OCI-LY3 (cell line): ENCODE measurements at regions not wholly inside any gene's neighbourhood (a gene's known extent, or its start where the extent isn't known, plus 50 kb on each side); places are given as distances from the start of the nearest gene placed in this dataset.

Source experiments
- H2AFZ ChIP-seq: fragments of 200-600, 300-600 bp; shearing (Covaris generic); 2 replicates; pipeline ENCODE4 v1.6.0; 2014; ENCODE audit warnings: antibody characterized with exemption, low read depth, low read length
- H3K27ac ChIP-seq: fragments of 200-600, 300-600 bp; sonication (generic); 2 replicates; pipeline ENCODE4 v1.5.1; 2014; ENCODE audit warnings: mild to moderate bottlenecking, low read length, moderate library complexity, mixed read lengths
- H3K27me3 ChIP-seq: fragments of 200-600, 300-600 bp; sonication (generic); 2 replicates; pipeline ENCODE4 v1.6.1; 2014; ENCODE audit warnings: low read depth, low read length, mixed read lengths
- H3K36me3 ChIP-seq: fragments of 200-600, 300-600 bp; sonication (generic); replicated peaks from 2 replicates; pipeline ENCODE3; 2014; ENCODE audit warnings: low read depth, low read length, mixed read lengths
- H3K4me1 ChIP-seq: fragments of 300-600, 200-600 bp; sonication (generic); 2 replicates; pipeline ENCODE4 v1.6.1; 2014; ENCODE audit warnings: low read length, mixed read lengths
- H3K4me2 ChIP-seq: fragments of 200-600, 300-600 bp; sonication (generic); 2 replicates; pipeline ENCODE4 v1.6.1; 2014; ENCODE audit warnings: low read length, mixed read lengths
- H3K4me3 ChIP-seq: fragments of 300-600, 200-600 bp; sonication (generic); 2 replicates; pipeline ENCODE4 v1.5.1; 2014; ENCODE audit warnings: antibody characterized with exemption, mild to moderate bottlenecking, low read length, moderate library complexity
- H3K79me2 ChIP-seq: fragments of 300-600, 200-600 bp; shearing (Covaris generic); 2 replicates; pipeline ENCODE4 v1.6.1; 2014; ENCODE audit warnings: mild to moderate bottlenecking, low read length, mixed read lengths
- H3K9ac ChIP-seq: fragments of 300-600, 200-600 bp; shearing (Covaris generic); 2 replicates; pipeline ENCODE4 v1.6.0; 2014; ENCODE audit warnings: mild to moderate bottlenecking, low read length, moderate library complexity
- H3K9me3 ChIP-seq: fragments of 200-600, 300-600 bp; shearing (Covaris generic); 2 replicates; pipeline ENCODE4 v1.6.1; 2014; ENCODE audit warnings: low read length, mixed read lengths; ENCODE audit not compliant: insufficient read depth
- H4K20me1 ChIP-seq: fragments of 200-600, 300-600 bp; sonication (generic); 2 replicates; pipeline ENCODE4 v1.6.1; 2016; ENCODE audit warnings: low read length, mixed read lengths; ENCODE audit not compliant: insufficient read depth
- EZH2phosphoT487 ChIP-seq: fragments of 200-600 bp; shearing (Covaris generic); IDR thresholded peaks from 2 replicates; pipeline ENCODE4 v1.6.1; 2018; ENCODE audit warnings: antibody characterized with exemption, mixed run types, low read depth
- TF ChIP-seq, protein P1 (sequence below): fragments of 200-600, 300-600 bp; sonication (generic); IDR thresholded peaks from 2 replicates; pipeline ENCODE4 v1.5.1; 2014; ENCODE audit warnings: antibody characterized with exemption, low read length, low read depth

DNA sequence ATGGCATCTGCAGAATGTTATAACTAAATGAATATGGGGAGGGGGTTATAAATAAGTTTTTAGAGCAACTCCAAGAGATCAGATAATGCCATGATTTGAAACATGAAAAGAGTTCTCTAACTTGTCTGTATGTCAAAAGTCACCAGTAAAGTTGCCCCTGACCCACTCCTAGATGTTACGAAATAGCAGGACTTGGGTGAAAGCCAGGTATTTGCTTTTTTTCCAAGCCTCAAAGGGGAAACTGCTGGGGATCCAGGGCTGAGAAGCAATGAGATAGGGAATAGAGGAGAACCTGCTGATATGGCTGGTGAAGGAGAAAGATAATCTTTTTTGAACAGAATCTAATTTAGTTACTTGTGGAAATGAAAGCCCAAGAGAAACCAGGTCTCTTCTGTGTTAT is 191.5 kb upstream of the CDH20 start:
- no peaks in the 10 kb centered on the region for H3K36me3 ChIP-seq
- no peak for TF ChIP-seq EZH2phosphoT487
- no peak overlapping the region for H3K4me3 ChIP-seq
- H3K79me2 ChIP-seq: no peaks in the 10 kb centered on the region
- no peak overlapping the region for H2AFZ ChIP-seq
- no peaks in the 10 kb centered on the region for H3K27me3 ChIP-seq
- no peaks in the 10 kb centered on the region for H4K20me1 ChIP-seq
- no peak overlapping the region for H3K4me2 ChIP-seq
- H3K9ac ChIP-seq: no peak overlapping the region
- H3K27ac ChIP-seq: no peak overlapping the region
- peaks cover 9% of the 10 kb centered on the region; the same call in 1 of the 2 replicates for H3K9me3 ChIP-seq
- H3K4me1 ChIP-seq: no peaks in the 10 kb centered on the region

DNA sequence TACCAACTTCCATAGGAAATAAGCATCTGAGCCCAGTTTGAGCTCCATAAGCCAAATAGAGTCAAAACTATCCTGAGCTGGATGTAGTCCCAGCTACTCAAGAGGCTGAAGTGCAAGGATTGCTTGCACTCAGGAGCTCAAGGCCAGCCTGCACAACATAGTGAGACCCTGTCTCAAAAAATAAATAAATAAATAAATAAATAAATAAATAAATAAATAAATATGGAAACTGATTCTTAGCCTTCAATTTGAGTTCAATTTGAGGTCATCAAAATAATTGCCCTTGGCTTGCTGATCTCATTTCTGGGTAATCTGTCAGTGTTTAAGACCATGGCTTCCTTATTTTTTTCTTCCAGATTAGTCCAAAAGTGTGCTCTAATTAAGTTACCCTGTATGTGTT is 184.9 kb upstream of the CDH20 start:
- Histone ChIP-seq H3K4me3 (no peak overlapping the region), H2AFZ (no peak overlapping the region), H3K9me3 (peaks cover 15% of the 10 kb centered on the region; the same call in 1 of the 2 replicates), H3K27me3 (no peaks in the 10 kb centered on the region), H4K20me1 (no peaks in the 10 kb centered on the region), H3K4me2 (no peak overlapping the region), H3K9ac (no peak overlapping the region), H3K79me2 (no peaks in the 10 kb centered on the region), H3K4me1 (no peaks in the 10 kb centered on the region), H3K27ac (no peak overlapping the region), H3K36me3 (no peaks in the 10 kb centered on the region)
- TF ChIP-seq EZH2phosphoT487: no peak
- TF ChIP-seq, protein P1, sequence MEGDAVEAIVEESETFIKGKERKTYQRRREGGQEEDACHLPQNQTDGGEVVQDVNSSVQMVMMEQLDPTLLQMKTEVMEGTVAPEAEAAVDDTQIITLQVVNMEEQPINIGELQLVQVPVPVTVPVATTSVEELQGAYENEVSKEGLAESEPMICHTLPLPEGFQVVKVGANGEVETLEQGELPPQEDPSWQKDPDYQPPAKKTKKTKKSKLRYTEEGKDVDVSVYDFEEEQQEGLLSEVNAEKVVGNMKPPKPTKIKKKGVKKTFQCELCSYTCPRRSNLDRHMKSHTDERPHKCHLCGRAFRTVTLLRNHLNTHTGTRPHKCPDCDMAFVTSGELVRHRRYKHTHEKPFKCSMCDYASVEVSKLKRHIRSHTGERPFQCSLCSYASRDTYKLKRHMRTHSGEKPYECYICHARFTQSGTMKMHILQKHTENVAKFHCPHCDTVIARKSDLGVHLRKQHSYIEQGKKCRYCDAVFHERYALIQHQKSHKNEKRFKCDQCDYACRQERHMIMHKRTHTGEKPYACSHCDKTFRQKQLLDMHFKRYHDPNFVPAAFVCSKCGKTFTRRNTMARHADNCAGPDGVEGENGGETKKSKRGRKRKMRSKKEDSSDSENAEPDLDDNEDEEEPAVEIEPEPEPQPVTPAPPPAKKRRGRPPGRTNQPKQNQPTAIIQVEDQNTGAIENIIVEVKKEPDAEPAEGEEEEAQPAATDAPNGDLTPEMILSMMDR: no peak

DNA sequence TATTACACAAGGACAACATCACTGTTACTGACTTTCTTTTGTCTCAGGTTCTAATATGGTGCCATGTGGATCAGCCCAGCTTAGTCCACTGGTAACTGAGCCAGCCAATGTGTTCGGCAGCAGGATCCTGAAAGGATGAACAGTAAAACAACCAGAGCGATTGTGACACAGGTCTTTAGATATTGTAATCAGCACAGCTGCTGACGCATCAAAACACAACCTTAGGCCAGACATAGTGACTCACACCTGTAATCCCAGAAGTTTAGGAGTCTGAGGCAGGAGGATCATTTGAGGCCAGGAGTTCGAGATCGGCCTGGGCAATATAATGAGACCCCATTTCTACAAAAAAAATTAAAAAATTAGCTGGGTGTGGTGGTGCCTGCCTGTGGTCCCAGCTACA is 183.4 kb upstream of the CDH20 start:
- H3K4me1 ChIP-seq: no peaks in the 10 kb centered on the region
- no peak overlapping the region for H3K4me2 ChIP-seq
- no peak overlapping the region for H2AFZ ChIP-seq
- H3K4me3 ChIP-seq: no peak overlapping the region
- no peak overlapping the region for H3K9ac ChIP-seq
- H3K9me3 ChIP-seq: peaks cover 15% of the 10 kb centered on the region; the same call in 1 of the 2 replicates
- H4K20me1 ChIP-seq: no peaks in the 10 kb centered on the region
- no peaks in the 10 kb centered on the region for H3K79me2 ChIP-seq
- H3K27me3 ChIP-seq: no peaks in the 10 kb centered on the region
- no peak for TF ChIP-seq EZH2phosphoT487
- TF ChIP-seq, protein P1: no peak
- H3K36me3 ChIP-seq: no peaks in the 10 kb centered on the region
- H3K27ac ChIP-seq: no peak overlapping the region

DNA sequence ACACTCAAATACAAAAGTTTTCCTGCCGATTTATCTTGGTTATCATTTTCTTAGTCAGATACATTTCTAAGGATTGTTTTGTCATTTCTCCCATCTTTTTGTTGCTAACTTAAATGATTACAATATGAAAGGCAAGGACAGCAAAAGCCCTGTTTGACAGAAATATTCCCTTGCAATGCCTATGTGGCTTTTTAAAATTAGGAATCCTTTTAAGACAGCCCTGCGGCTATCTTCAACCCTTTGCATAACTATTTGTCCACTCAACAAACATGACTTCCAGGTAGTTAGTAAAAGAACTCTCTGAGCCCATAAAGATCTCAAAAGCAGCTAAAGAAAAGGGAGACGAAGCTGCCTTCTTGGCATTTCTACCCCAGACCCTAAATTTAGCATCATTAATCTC is 179.7 kb upstream of the CDH20 start:
- no peak overlapping the region for H3K4me3 ChIP-seq
- H3K79me2 ChIP-seq: no peaks in the 10 kb centered on the region
- H3K9ac ChIP-seq: no peak overlapping the region
- H3K36me3 ChIP-seq: no peaks in the 10 kb centered on the region
- TF ChIP-seq, protein P1: no peak
- TF ChIP-seq EZH2phosphoT487: no peak
- H4K20me1 ChIP-seq: no peaks in the 10 kb centered on the region
- no peak overlapping the region for H2AFZ ChIP-seq
- no peaks in the 10 kb centered on the region for H3K9me3 ChIP-seq
- H3K4me1 ChIP-seq: peaks cover 2% of the 10 kb centered on the region
- H3K4me2 ChIP-seq: no peak overlapping the region
- no peaks in the 10 kb centered on the region for H3K27me3 ChIP-seq
- no peak overlapping the region for H3K27ac ChIP-seq

DNA sequence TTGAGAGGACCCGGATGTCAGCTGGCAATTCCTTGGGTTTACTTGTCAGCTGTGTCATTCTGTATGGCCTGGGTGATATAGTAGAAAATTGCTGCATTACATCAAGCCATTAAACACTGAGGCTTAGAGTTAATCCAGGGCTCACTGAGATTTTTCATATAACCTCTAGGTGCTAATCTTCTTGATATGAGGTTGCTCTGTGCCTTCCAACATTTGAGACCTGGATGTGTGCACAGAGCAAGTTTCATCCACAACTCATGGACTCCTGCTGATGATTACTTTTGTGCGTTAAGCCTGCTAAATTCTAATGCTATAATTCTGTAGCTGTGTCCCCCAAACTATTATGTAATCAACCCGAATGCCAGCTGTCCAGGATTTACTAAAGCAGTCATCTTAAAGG is 178.4 kb upstream of the CDH20 start:
- Histone ChIP-seq H3K9ac (no peak overlapping the region), H3K4me1 (peaks cover 10% of the 10 kb centered on the region), H4K20me1 (no peaks in the 10 kb centered on the region), H2AFZ (no peak overlapping the region), H3K27ac (no peak overlapping the region), H3K4me2 (no peak overlapping the region), H3K27me3 (no peaks in the 10 kb centered on the region), H3K79me2 (no peaks in the 10 kb centered on the region), H3K4me3 (no peak overlapping the region), H3K36me3 (no peaks in the 10 kb centered on the region), H3K9me3 (no peaks in the 10 kb centered on the region)
- TF ChIP-seq, protein P1: no peak
- no peak for TF ChIP-seq EZH2phosphoT487
